Caco-2 (cell line): ENCODE measurements at regions not wholly inside any gene's neighbourhood (a gene's known extent, or its start where the extent isn't known, plus 50 kb on each side); places are given as distances from the start of the nearest gene placed in this dataset.
"Not testable (repeated sequence)": the region's sequence is repeated elsewhere in the genome, so short reads cannot be mapped to it uniquely, and the experiment has no call there.

Source experiments
- BruUV-seq: library from RNA; stranded (reverse); fragments of 400-500 nt; replicated peaks from 2 replicates; lab custom pipeline; 2021; lab: Mats Ljungman, UMichigan
- CTCF ChIA-PET: fragments of 300-600 bp; sonication (Branson Sonifier 250); formaldehyde crosslinking; loops from one replicate; lab custom pipeline; 2022; ENCODE audit warnings: antibody characterized with exemption; lab: Charles Lee
- POLR2A ChIA-PET: fragments of 300-600 bp; sonication (Branson Sonifier 250); formaldehyde crosslinking; loops from one replicate; lab custom pipeline; 2022; ENCODE audit warnings: antibody characterized with exemption; lab: Charles Lee
- DNase-seq, 2 experiments: peaks; one replicate each; pipeline versions ENCODE4 v3.0.0 to v3.0.0-alpha.2; 2020 to 2022
- H3K27me3 ChIP-seq: replicated peaks from 2 replicates; pipeline ENCODE4 v1.6.0; 2011; ENCODE audit warnings: low read length; ENCODE audit not compliant: control insufficient read depth, insufficient read depth
- H3K36me3 ChIP-seq: 2 replicates; pipeline ENCODE4 v1.5.1; 2011; ENCODE audit warnings: low read length; ENCODE audit not compliant: control insufficient read depth, insufficient read depth
- H3K4me1 ChIP-seq: fragments of 250-450 bp; sonication (Bioruptor Pico); 2 replicates; pipeline ENCODE4 v1.5.1; 2020; ENCODE audit warnings: mild to moderate bottlenecking
- H3K4me3 ChIP-seq: 2 replicates; pipeline ENCODE4 v1.5.1; 2011; ENCODE audit warnings: low read depth, mild to moderate bottlenecking, control low read depth, low read length
- H3K9me3 ChIP-seq: fragments of 250-450 bp; sonication (Bioruptor Pico); 2 replicates; pipeline ENCODE4 v1.5.1; 2020; ENCODE audit warnings: mild to moderate bottlenecking, moderate library complexity
- H3K27ac Mint-ChIP-seq: one replicate; pipeline ENCODE4 v1.8.0; 2022; ENCODE audit warnings: mixed read lengths; ENCODE audit not compliant: unreplicated experiment
- H3K27me3 Mint-ChIP-seq: one replicate; pipeline ENCODE4 v1.8.0; 2022; ENCODE audit warnings: mixed read lengths; ENCODE audit not compliant: insufficient read depth, unreplicated experiment
- H3K36me3 Mint-ChIP-seq: one replicate; pipeline ENCODE4 v1.8.0; 2022; ENCODE audit warnings: mild to moderate bottlenecking, mixed read lengths; ENCODE audit not compliant: insufficient read depth, unreplicated experiment
- H3K4me1 Mint-ChIP-seq: one replicate; pipeline ENCODE4 v1.8.0; 2022; ENCODE audit warnings: low read depth, mixed read lengths; ENCODE audit not compliant: unreplicated experiment
- H3K4me3 Mint-ChIP-seq: one replicate; pipeline ENCODE4 v1.8.0; 2022; ENCODE audit warnings: mild to moderate bottlenecking, moderate library complexity, mixed read lengths; ENCODE audit not compliant: unreplicated experiment
- H3K9me3 Mint-ChIP-seq: one replicate; pipeline ENCODE4 v1.8.0; 2022; ENCODE audit warnings: mixed read lengths; ENCODE audit not compliant: unreplicated experiment
- intact Hi-C: fragments of 100-400 bp; cut with micrococcal nuclease; formaldehyde crosslinking; loops from one replicate; pipeline ENCODE4 v1.10.0; 2022; ENCODE audit not compliant: unreplicated experiment
- TF ChIP-seq, protein P1 (sequence below), 2 experiments: fragments of 200-600 bp in 1 of 2; IDR thresholded peaks; 1 replicate in 1 of 2; 2 replicates in 1 of 2; pipeline versions ENCODE4 v1.5.1 to v1.8.0; 2011 to 2022; ENCODE audit warnings: antibody characterized with exemption in 1 of 2, control low read depth in 1 of 2, inconsistent platforms in 1 of 2, low read depth in 1 of 2, low read length in 1 of 2, mild to moderate bottlenecking in 1 of 2, moderate library complexity in 1 of 2; ENCODE audit not compliant: insufficient read depth in 1 of 2, severe bottlenecking in 1 of 2, unreplicated experiment in 1 of 2

DNA sequence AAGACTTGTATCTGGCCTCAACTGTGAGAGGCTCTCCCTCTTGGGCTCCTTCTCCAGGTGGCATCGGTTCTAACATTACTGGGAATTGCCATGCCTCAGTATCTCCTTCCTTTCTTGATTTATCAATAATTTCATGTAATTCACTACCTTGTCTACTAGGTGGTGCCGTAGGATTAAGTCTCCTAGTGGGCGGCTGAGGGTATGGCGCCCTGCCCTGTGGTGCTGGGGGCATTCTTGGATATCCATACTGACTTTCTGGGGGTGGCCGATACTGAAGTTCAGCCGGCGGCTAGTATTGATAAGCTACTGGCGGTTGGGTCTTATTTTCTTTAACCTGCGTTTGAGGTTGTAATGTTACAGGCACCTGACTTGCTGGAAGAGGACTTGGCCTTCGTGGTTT, 164.2 kb upstream of the TMPRSS15 start:
- H3K27me3 ChIP-seq, H3K4me1 Mint-ChIP-seq, H3K36me3 Mint-ChIP-seq, BruUV-seq, H3K4me3 Mint-ChIP-seq, H3K36me3 ChIP-seq, POLR2A ChIA-PET, H3K27me3 Mint-ChIP-seq, H3K9me3 Mint-ChIP-seq, H3K4me1 ChIP-seq, intact Hi-C loops, H3K27ac Mint-ChIP-seq, H3K4me3 ChIP-seq, H3K9me3 ChIP-seq: not testable (repeated sequence)
- CTCF ChIA-PET, result interaction anchor here (0.6 kb wide), 1 partner anchor 272 kb away, joined by 3 read pairs; no protein-coding TSS in a partner anchor
- DNase-seq, result peak in 1 of 2 experiments; percentile 11
- TF ChIP-seq, protein P1, sequence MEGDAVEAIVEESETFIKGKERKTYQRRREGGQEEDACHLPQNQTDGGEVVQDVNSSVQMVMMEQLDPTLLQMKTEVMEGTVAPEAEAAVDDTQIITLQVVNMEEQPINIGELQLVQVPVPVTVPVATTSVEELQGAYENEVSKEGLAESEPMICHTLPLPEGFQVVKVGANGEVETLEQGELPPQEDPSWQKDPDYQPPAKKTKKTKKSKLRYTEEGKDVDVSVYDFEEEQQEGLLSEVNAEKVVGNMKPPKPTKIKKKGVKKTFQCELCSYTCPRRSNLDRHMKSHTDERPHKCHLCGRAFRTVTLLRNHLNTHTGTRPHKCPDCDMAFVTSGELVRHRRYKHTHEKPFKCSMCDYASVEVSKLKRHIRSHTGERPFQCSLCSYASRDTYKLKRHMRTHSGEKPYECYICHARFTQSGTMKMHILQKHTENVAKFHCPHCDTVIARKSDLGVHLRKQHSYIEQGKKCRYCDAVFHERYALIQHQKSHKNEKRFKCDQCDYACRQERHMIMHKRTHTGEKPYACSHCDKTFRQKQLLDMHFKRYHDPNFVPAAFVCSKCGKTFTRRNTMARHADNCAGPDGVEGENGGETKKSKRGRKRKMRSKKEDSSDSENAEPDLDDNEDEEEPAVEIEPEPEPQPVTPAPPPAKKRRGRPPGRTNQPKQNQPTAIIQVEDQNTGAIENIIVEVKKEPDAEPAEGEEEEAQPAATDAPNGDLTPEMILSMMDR (IDR thresholded peaks at IDR 0.05; ENCODE audit: insufficient read depth in 1 of 2, low read depth in 1 of 2, low read length in 1 of 2, severe bottlenecking in 1 of 2, unreplicated experiment in 1 of 2), result peak; percentile 6 to 58

DNA sequence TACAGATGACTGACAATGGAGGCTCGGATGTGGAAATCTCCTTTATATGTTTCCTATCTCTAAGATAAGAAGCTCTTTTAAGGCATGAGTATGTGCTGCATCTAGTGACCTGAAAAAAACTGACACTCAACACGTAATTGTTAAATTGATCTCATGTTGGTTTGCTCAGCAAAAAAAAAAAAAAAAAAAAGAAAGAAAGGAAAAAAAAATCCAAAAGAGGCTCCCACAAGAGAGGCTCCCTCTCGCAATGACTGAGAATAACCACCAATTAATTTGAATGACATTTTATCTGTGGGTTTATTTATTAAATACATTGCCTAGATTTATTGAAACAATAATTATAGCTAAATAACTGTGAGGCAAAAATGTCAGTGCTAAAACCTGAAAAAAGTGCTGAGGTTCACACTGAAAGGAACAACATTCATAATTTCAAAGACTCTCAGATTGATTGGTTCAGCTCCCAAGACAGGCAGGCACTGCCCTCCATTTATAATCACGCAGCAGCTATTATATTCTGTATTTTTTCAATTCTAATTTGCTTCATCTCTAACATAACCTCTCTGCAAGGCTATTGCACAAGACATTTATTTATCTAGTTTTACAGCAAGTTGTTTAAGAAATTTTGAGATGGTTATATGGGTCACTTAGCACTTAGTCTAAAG, 184.5 kb upstream of the TMPRSS15 start:
- intact Hi-C loops, result no loop called here
- Mint-ChIP-seq H3K4me3 (no peak overlapping the region), H3K27ac (no peak overlapping the region), H3K9me3 (no peaks in the 10 kb centered on the region), H3K36me3 (no peaks in the 10 kb centered on the region), H3K27me3 (no peaks in the 10 kb centered on the region), H3K4me1 (no peaks in the 10 kb centered on the region)
- Histone ChIP-seq H3K4me1 (no peaks in the 10 kb centered on the region), H3K27me3 (no peaks in the 10 kb centered on the region), H3K9me3 (no peaks in the 10 kb centered on the region), H3K36me3 (no peaks in the 10 kb centered on the region), H3K4me3 (no peak overlapping the region)
- TF ChIP-seq, protein P1 (IDR thresholded peaks at IDR 0.05; ENCODE audit: insufficient read depth in 1 of 2, low read depth in 1 of 2, low read length in 1 of 2, severe bottlenecking in 1 of 2, unreplicated experiment in 1 of 2), result no peak
- CTCF ChIA-PET, result no interaction called here
- POLR2A ChIA-PET, result no interaction called here
- no peak for DNase-seq
- BruUV-seq, result no TSS peak

DNA sequence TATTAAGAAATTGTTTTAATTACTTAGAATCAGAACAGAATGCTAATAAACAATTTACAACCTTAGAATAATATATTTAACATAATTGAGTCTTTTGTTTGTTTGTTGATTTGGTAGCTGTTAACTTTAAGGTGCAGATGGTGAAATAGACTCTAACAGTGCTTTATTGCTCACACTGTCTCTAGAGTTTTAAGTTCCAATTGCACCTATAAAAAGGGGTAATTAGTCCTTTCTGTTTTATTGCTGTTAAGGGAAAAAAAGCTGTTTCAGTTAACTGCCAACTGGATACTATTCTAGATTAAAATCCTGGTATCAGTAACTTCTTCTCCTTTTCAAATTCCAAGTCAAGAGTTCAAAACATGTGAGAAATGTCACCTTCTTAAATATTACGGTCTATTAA, 197.6 kb upstream of the TMPRSS15 start:
- H3K4me3 ChIP-seq, result no peak overlapping the region
- BruUV-seq, result no TSS peak
- intact Hi-C loops, result no loop called here
- TF ChIP-seq, protein P1 (IDR thresholded peaks at IDR 0.05; ENCODE audit: insufficient read depth in 1 of 2, low read depth in 1 of 2, low read length in 1 of 2, severe bottlenecking in 1 of 2, unreplicated experiment in 1 of 2), result no peak
- DNase-seq, result no peak
- no peaks in the 10 kb centered on the region for H3K36me3 Mint-ChIP-seq
- ChIA-PET POLR2A (no interaction called here), CTCF (no interaction called here)
- no peaks in the 10 kb centered on the region for H3K36me3 ChIP-seq
- H3K9me3 Mint-ChIP-seq, result no peaks in the 10 kb centered on the region
- no peaks in the 10 kb centered on the region for H3K9me3 ChIP-seq
- no peaks in the 10 kb centered on the region for H3K27me3 ChIP-seq
- no peak overlapping the region for H3K4me3 Mint-ChIP-seq
- no peaks in the 10 kb centered on the region for H3K4me1 Mint-ChIP-seq
- H3K27ac Mint-ChIP-seq, result no peak overlapping the region
- H3K4me1 ChIP-seq, result no peaks in the 10 kb centered on the region
- H3K27me3 Mint-ChIP-seq, result no peaks in the 10 kb centered on the region
